Nephron (organoid): ENCODE measurements at regions not wholly inside any gene's neighbourhood (a gene's known extent, or its start where the extent isn't known, plus 50 kb on each side); places are given as distances from the start of the nearest gene placed in this dataset.

Experiments used
- H3K27ac Mint-ChIP-seq, 3 experiments: 2 replicates each; pipeline ENCODE4 v1.8.0; 2020; ENCODE audit warnings: mixed read lengths in 3 of 3, mild to moderate bottlenecking in 2 of 3, moderate library complexity in 1 of 3
- H3K27me3 Mint-ChIP-seq: 2 replicates; pipeline ENCODE4 v1.8.0; 2021; ENCODE audit warnings: low read depth, mild to moderate bottlenecking, moderate library complexity, mixed read lengths
- H3K36me3 Mint-ChIP-seq: 2 replicates; pipeline ENCODE4 v1.8.0; 2020; ENCODE audit warnings: low read depth, mixed read lengths
- H3K4me1 Mint-ChIP-seq: 2 replicates; pipeline ENCODE4 v1.8.0; 2020; ENCODE audit warnings: mixed read lengths
- H3K4me3 Mint-ChIP-seq, 3 experiments: 2 replicates each; pipeline ENCODE4 v1.8.0; 2020; ENCODE audit warnings: mild to moderate bottlenecking in 3 of 3, mixed read lengths in 3 of 3, moderate library complexity in 2 of 3
- H3K9me3 Mint-ChIP-seq: 2 replicates; pipeline ENCODE4 v1.8.0; 2020; ENCODE audit warnings: mixed read lengths
- CTCF ChIP-seq, 3 experiments: fragments of 200-600 bp; sonication (generic); IDR thresholded peaks; one replicate each; pipeline ENCODE4 v1.5.0; 2021; ENCODE audit warnings: antibody characterized with exemption in 3 of 3; ENCODE audit not compliant: unreplicated experiment in 3 of 3

DNA sequence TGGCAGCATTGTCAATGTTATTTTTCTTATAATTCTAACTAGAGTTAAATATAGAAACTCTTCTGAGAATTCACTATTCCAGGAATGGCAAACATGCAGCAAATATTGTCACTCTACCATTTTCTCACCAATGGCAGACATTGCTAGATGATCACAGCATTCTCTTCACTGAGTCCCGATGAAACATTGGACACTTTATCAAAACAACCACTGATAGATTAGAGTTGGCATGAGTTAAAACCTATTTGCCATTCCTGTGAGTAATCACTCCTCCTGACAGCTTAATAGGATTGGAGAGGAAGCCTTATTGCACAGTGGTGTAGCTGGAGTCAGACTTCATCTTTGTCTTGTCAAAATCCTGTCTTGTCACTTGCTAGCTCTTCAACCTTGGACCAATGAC is 163.9 kb upstream of the THUMPD2 start:
- H3K9me3 Mint-ChIP-seq, result no peaks in the 10 kb centered on the region
- no peak overlapping the region for H3K4me3 Mint-ChIP-seq
- H3K27me3 Mint-ChIP-seq, result no peaks in the 10 kb centered on the region
- no peak overlapping the region for H3K27ac Mint-ChIP-seq
- H3K36me3 Mint-ChIP-seq, result no peaks in the 10 kb centered on the region
- H3K4me1 Mint-ChIP-seq, result peaks cover under 1% of the 10 kb centered on the region
- no peak for TF ChIP-seq CTCF (IDR thresholded peaks at IDR 0.05; ENCODE audit: unreplicated experiment in 3 of 3)

- TF ChIP-seq CTCF (IDR thresholded peaks at IDR 0.05; ENCODE audit: unreplicated experiment in 3 of 3), result no peak
- Mint-ChIP-seq H3K9me3 (no peaks in the 10 kb centered on the region), H3K27me3 (no peaks in the 10 kb centered on the region), H3K4me3 (no peak overlapping the region), H3K36me3 (no peaks in the 10 kb centered on the region), H3K4me1 (peaks cover 2% of the 10 kb centered on the region), H3K27ac (peak overlapping the region in 1 of 3 experiments; percentile 23)
These were observed 159.2 kb upstream of the THUMPD2 start for GRCh38 chr2:39938035-39938835.

DNA sequence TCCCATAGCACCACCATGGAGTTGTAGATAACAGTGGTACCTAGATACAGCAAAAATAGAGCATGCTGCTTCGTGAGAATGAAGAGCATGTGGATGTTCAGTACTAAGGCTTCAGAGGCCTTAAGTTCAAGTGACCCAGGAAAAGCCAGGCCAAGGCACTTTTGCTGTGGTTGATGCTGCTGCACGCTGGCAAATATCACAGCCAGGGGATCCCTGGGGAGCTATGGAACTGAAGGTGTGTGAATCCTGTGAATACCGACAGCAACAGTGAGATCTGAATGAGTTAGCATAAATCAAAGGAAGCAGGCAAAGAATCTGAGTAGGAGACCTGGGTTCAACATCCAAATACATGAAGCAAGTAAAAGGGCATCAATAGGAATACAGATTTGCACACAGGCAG is 158.6 kb upstream of the THUMPD2 start:
- peaks cover 5% of the 10 kb centered on the region for H3K4me1 Mint-ChIP-seq
- H3K27ac Mint-ChIP-seq, result no peak overlapping the region
- TF ChIP-seq CTCF (IDR thresholded peaks at IDR 0.05; ENCODE audit: unreplicated experiment in 3 of 3), result no peak
- H3K36me3 Mint-ChIP-seq, result no peaks in the 10 kb centered on the region
- no peak overlapping the region for H3K4me3 Mint-ChIP-seq
- no peaks in the 10 kb centered on the region for H3K27me3 Mint-ChIP-seq
- no peaks in the 10 kb centered on the region for H3K9me3 Mint-ChIP-seq

- no peak for TF ChIP-seq CTCF (IDR thresholded peaks at IDR 0.05; ENCODE audit: unreplicated experiment in 3 of 3)
- Mint-ChIP-seq H3K27ac (no peak overlapping the region), H3K4me1 (peaks cover 5% of the 10 kb centered on the region), H3K27me3 (no peaks in the 10 kb centered on the region), H3K9me3 (no peaks in the 10 kb centered on the region), H3K36me3 (no peaks in the 10 kb centered on the region), H3K4me3 (no peak overlapping the region)
These were observed 155.8 kb upstream of the THUMPD2 start for GRCh38 chr2:39934851-39935250.

- Mint-ChIP-seq H3K4me1 (peaks cover 5% of the 10 kb centered on the region), H3K9me3 (no peaks in the 10 kb centered on the region), H3K27ac (peak overlapping the region; percentile 43 to 83 (median 78)), H3K36me3 (no peaks in the 10 kb centered on the region), H3K4me3 (no peak overlapping the region), H3K27me3 (no peaks in the 10 kb centered on the region)
- no peak for TF ChIP-seq CTCF (IDR thresholded peaks at IDR 0.05; ENCODE audit: unreplicated experiment in 3 of 3)
These were observed 154.1 kb upstream of the THUMPD2 start for GRCh38 chr2:39933196-39933595.

DNA sequence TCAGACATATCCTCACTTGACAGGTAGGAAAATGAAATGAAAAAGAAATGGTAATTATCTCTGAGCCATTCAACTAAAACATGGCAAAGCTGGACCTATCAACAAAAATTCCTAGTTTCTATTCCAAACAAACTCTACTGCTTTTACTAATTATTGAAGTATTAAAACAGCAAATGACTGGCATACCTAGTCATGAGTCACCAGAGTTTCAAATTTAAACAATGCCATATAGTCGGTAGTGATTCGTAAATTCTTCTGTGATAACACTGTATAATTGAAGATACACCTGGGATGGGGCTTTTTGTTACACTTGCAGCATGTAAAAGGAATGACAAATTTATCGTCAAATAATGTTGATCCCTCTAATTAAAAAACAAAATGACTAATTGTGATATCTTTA is 153.1 kb upstream of the THUMPD2 start:
- Mint-ChIP-seq H3K4me1 (peaks cover 9% of the 10 kb centered on the region), H3K27me3 (no peaks in the 10 kb centered on the region), H3K36me3 (no peaks in the 10 kb centered on the region), H3K27ac (no peak overlapping the region), H3K4me3 (no peak overlapping the region), H3K9me3 (no peaks in the 10 kb centered on the region)
- no peak for TF ChIP-seq CTCF (IDR thresholded peaks at IDR 0.05; ENCODE audit: unreplicated experiment in 3 of 3)
